ENCODE measurements at regions not wholly inside any gene's neighbourhood (a gene's known extent, or its start where the extent isn't known, plus 50 kb on each side); places are given as distances from the start of the nearest gene placed in this dataset.

- DNase-seq (ENCODE audit: low read depth, low spot score): no peak
Measured at GRCh38 chr3:72401005-72401545, 447.2 kb downstream of the SHQ1 start.

- DNase-seq (ENCODE audit: low read depth, low spot score): no peak
Measured at GRCh38 chr3:72398781-72399180, 449.5 kb downstream of the SHQ1 start.

GRCh38 chr3:72397586-72397985, 450.7 kb downstream of the SHQ1 start:
- DNase-seq (ENCODE audit: low read depth, low spot score): no peak

GRCh38 chr3:72396899-72397298, 451.3 kb downstream of the SHQ1 start:
- no peak for DNase-seq (ENCODE audit: low read depth, low spot score)

- DNase-seq (ENCODE audit: low read depth, low spot score): no peak
Measured at GRCh38 chr3:72395776-72396311, 452.4 kb downstream of the SHQ1 start.

GRCh38 chr3:72393455-72393854, 454.8 kb downstream of the SHQ1 start:
- no peak for DNase-seq (ENCODE audit: low read depth, low spot score)

GRCh38 chr3:72391659-72392058, 456.6 kb downstream of the SHQ1 start:
- DNase-seq (ENCODE audit: low read depth, low spot score): no peak

- DNase-seq (ENCODE audit: low read depth, low spot score): no peak
Measured at GRCh38 chr3:72390841-72391240, 457.4 kb downstream of the SHQ1 start.

- DNase-seq (ENCODE audit: low read depth, low spot score): no peak
Measured at GRCh38 chr3:72388644-72389043, 459.6 kb downstream of the SHQ1 start.

- DNase-seq (ENCODE audit: low read depth, low spot score): no peak
Measured at GRCh38 chr3:72388117-72388516, 460.1 kb downstream of the SHQ1 start.

- DNase-seq (ENCODE audit: low read depth, low spot score): no peak
Measured at GRCh38 chr3:72386327-72387000, 461.8 kb downstream of the SHQ1 start.

GRCh38 chr3:72385167-72385566, 463.1 kb downstream of the SHQ1 start:
- DNase-seq (ENCODE audit: low read depth, low spot score): no peak

GRCh38 chr3:72384602-72385001, 463.6 kb downstream of the SHQ1 start:
- DNase-seq (ENCODE audit: low read depth, low spot score): no peak

- no peak for DNase-seq (ENCODE audit: low read depth, low spot score)
Measured at GRCh38 chr3:72383883-72384282, 464.4 kb downstream of the SHQ1 start.

GRCh38 chr3:72383230-72383629, 465.0 kb downstream of the SHQ1 start:
- no peak for DNase-seq (ENCODE audit: low read depth, low spot score)

GRCh38 chr3:72382460-72382859, 465.8 kb downstream of the SHQ1 start:
- no peak for DNase-seq (ENCODE audit: low read depth, low spot score)

- DNase-seq (ENCODE audit: low read depth, low spot score): no peak
Measured at GRCh38 chr3:72381584-72381983, 466.7 kb downstream of the SHQ1 start.

- DNase-seq (ENCODE audit: low read depth, low spot score): no peak
Measured at GRCh38 chr3:72380711-72381493, 467.3 kb downstream of the SHQ1 start.

GRCh38 chr3:72380193-72380592, 468.1 kb downstream of the SHQ1 start:
- DNase-seq (ENCODE audit: low read depth, low spot score): no peak

GRCh38 chr3:72379500-72380187, 468.6 kb downstream of the SHQ1 start:
- DNase-seq (ENCODE audit: low read depth, low spot score): no peak

GRCh38 chr3:72378287-72378686, 470.0 kb downstream of the SHQ1 start:
- no peak for DNase-seq (ENCODE audit: low read depth, low spot score)

All from activated CD4-positive, CD25-positive, alpha-beta regulatory T cell treated with anti-CD3 and anti-CD28 coated beads, Interleukin-2, amount 50 U/mL, for 16 hours (primary cell).